ENCODE measurements at regions not wholly inside any gene's neighbourhood (a gene's known extent, or its start where the extent isn't known, plus 50 kb on each side); places are given as distances from the start of the nearest gene placed in this dataset.

- TF ChIP-seq EZH2 (IDR thresholded peaks at IDR 0.05; ENCODE audit: borderline replicate concordance, low read length) (no peak), CTCF (IDR thresholded peaks at IDR 0.05; ENCODE audit: low read length) (peak; percentile 22; the same call in 1 of the 2 replicates)
These were observed 539.9 kb downstream of the BRINP1 start for GRCh38 chr9:118829334-118829733.

All from OCI-LY1 (cell line).